SK-N-MC (cell line): ENCODE measurements at regions not wholly inside any gene's neighbourhood (a gene's known extent, or its start where the extent isn't known, plus 50 kb on each side); places are given as distances from the start of the nearest gene placed in this dataset.

Experiments
- EZH2 ChIP-seq: fragments of 200-600 bp; sonication (generic); IDR thresholded peaks from one replicate; pipeline ENCODE4 v1.6.1; 2017; ENCODE audit warnings: antibody characterized with exemption
- FOXP2 ChIP-seq: optimal IDR thresholded peaks from 2 replicates; pipeline ENCODE3; 2011; ENCODE audit warnings: mild to moderate bottlenecking, moderate library complexity; ENCODE audit not compliant: insufficient read depth; ENCODE audit errors: extremely low read length, control extremely low read depth
- POLR2AphosphoS5 ChIP-seq: IDR thresholded peaks from 2 replicates; pipeline ENCODE4 v1.6.1; 2012; ENCODE audit warnings: mild to moderate bottlenecking, low read depth, low read length, borderline replicate concordance

GRCh38 chr4:112896609-112897190 lies 152.8 kb upstream of the ANK2 start:
- TF ChIP-seq EZH2 (no peak), POLR2AphosphoS5 (no peak), FOXP2 (no peak)
